NB4 (cell line): ENCODE measurements at regions not wholly inside any gene's neighbourhood (a gene's known extent, or its start where the extent isn't known, plus 50 kb on each side); places are given as distances from the start of the nearest gene placed in this dataset.

Experiments used
- CTCF ChIP-seq: IDR thresholded peaks from one replicate; pipeline ENCODE4 v1.5.1; 2012; ENCODE audit warnings: low read depth, low read length
- POLR2A ChIP-seq: IDR thresholded peaks from 2 replicates; pipeline ENCODE4 v1.6.1; 2011; ENCODE audit warnings: mild to moderate bottlenecking; ENCODE audit not compliant: insufficient read length; ENCODE audit errors: extremely low read depth

GRCh38 chr4:158998624-158999023 is 104.3 kb upstream of the RAPGEF2 start:
- TF ChIP-seq POLR2A = no peak
- no peak for TF ChIP-seq CTCF
